ENCODE measurements at regions not wholly inside any gene's neighbourhood (a gene's known extent, or its start where the extent isn't known, plus 50 kb on each side); places are given as distances from the start of the nearest gene placed in this dataset.

DNA sequence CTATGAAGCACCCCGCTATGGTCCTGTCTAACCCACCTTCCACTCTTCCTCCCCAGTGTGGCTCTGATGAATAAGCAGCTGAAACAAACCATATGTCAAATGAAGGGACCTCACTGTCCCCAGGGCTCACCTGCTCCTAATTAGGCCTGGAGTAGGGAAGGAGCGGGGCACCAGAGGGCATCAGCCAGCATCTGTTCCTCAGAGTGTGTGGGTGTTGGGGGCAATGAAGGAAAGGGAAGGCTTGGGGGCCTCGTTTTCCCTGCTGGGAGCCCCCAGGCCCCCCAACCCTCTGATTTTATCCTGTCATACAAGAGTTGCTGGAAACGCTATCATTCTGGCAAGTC lies 274.7 kb downstream of the HAUS1 start:
- Histone ChIP-seq H3K9me3 (ENCODE audit: insufficient read depth, low read depth) (no peaks in the 10 kb centered on the region), H3K9me2 (ENCODE audit: insufficient read depth) (no peaks in the 10 kb centered on the region), H2AFZ (no peak overlapping the region), H3K27me3 (ENCODE audit: insufficient read depth, low read depth) (no peaks in the 10 kb centered on the region), H3F3A (ENCODE audit: insufficient read depth, low read depth) (no peaks in the 10 kb centered on the region), H4K20me1 (ENCODE audit: insufficient read depth) (peaks cover 74% of the 10 kb centered on the region), H3K4me3 (no peak overlapping the region), H3K4me1 (replicated peaks; ENCODE audit: insufficient read depth) (peaks cover 13% of the 10 kb centered on the region; the same call in 1 of the 2 replicates), H3K79me2 (ENCODE audit: low read depth) (0 out of 2 replicates have a peak, but pooled peaks cover 4% of the 10 kb centered on the region), H3K36me3 (ENCODE audit: low read depth) (no peaks in the 10 kb centered on the region), H3K27ac (no peak overlapping the region), H3K4me2 (no peak overlapping the region)
- no TSS peak for BruUV-seq (replicated peaks)
- TF ChIP-seq CTCF (conservative IDR thresholded peaks at IDR 0.05) (no peak), EZH2 (IDR thresholded peaks at IDR 0.05; ENCODE audit: low read depth) (no peak)
- intact Hi-C loops (cut with micrococcal nuclease; ENCODE audit: unreplicated experiment) = loop anchor here (10.0 kb wide), 1 partner anchor 94 kb away; no protein-coding TSS in a partner anchor
- POLR2A ChIA-PET (ENCODE audit: unreplicated experiment) = no interaction called here
- CTCF ChIA-PET = no interaction called here
- no peak for DNase-seq

DNA sequence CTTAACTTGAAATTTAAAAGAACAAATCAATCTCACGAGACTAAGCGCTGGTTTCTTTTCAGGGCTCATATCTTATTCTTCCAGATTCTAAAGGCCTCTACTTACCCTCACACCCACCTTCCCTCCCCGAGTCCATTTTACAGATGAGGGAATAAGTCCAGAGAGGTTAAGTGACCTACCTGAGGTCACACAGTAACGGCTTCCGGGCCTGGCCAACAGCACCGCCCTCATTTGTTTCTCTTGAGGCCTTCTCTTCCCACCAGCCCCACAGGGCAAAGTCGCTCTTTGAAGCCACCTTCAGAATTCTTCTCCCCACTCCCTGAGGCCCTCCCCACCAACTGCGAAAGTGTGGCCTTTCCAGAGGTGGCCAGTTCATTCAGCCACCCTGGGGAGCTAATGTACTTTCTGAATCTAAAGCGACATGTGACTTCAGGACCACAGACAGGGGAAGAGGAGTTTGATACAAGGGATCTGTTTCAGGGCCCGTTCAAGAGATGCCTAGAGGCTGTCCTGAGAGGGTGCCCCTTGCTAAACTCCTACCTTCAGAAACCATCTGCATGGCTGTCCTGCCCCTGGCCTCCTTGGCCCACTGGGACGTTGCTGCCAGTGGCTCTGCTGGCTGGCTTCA lies 275.3 kb downstream of the HAUS1 start:
- Histone ChIP-seq H3F3A (ENCODE audit: insufficient read depth, low read depth) (no peaks in the 10 kb centered on the region), H3K27me3 (ENCODE audit: insufficient read depth, low read depth) (no peaks in the 10 kb centered on the region), H3K4me3 (no peak overlapping the region), H2AFZ (no peak overlapping the region), H3K36me3 (ENCODE audit: low read depth) (no peaks in the 10 kb centered on the region), H3K9me2 (ENCODE audit: insufficient read depth) (no peaks in the 10 kb centered on the region), H3K27ac (no peak overlapping the region), H3K79me2 (ENCODE audit: low read depth) (0 out of 2 replicates have a peak, but pooled peaks cover 4% of the 10 kb centered on the region), H4K20me1 (ENCODE audit: insufficient read depth) (peaks cover 73% of the 10 kb centered on the region), H3K4me2 (no peak overlapping the region), H3K9me3 (ENCODE audit: insufficient read depth, low read depth) (no peaks in the 10 kb centered on the region), H3K4me1 (replicated peaks; ENCODE audit: insufficient read depth) (peaks cover 8% of the 10 kb centered on the region; the same call in 1 of the 2 replicates)
- intact Hi-C loops (cut with micrococcal nuclease; ENCODE audit: unreplicated experiment) = loop anchor here (10.0 kb wide), 1 partner anchor 95 kb away; no protein-coding TSS in a partner anchor
- BruUV-seq (replicated peaks) = no TSS peak
- ChIA-PET POLR2A (ENCODE audit: unreplicated experiment) (no interaction called here), CTCF (no interaction called here)
- TF ChIP-seq CTCF (conservative IDR thresholded peaks at IDR 0.05) (no peak), EZH2 (IDR thresholded peaks at IDR 0.05; ENCODE audit: low read depth) (no peak)
- no peak for DNase-seq

- Histone ChIP-seq H3K36me3 (ENCODE audit: low read depth) (no peaks in the 10 kb centered on the region), H4K20me1 (ENCODE audit: insufficient read depth) (peaks cover 48% of the 10 kb centered on the region), H2AFZ (no peak overlapping the region), H3K27me3 (ENCODE audit: insufficient read depth, low read depth) (no peaks in the 10 kb centered on the region), H3K4me3 (no peak overlapping the region), H3K9me3 (ENCODE audit: insufficient read depth, low read depth) (no peaks in the 10 kb centered on the region), H3F3A (ENCODE audit: insufficient read depth, low read depth) (no peaks in the 10 kb centered on the region), H3K27ac (no peak overlapping the region), H3K4me1 (replicated peaks; ENCODE audit: insufficient read depth) (no peaks in the 10 kb centered on the region), H3K4me2 (no peak overlapping the region), H3K79me2 (ENCODE audit: low read depth) (no peaks in the 10 kb centered on the region), H3K9me2 (ENCODE audit: insufficient read depth) (no peaks in the 10 kb centered on the region)
- CTCF ChIA-PET = no interaction called here
- intact Hi-C loops (cut with micrococcal nuclease; ENCODE audit: unreplicated experiment) = no loop called here
- POLR2A ChIA-PET (ENCODE audit: unreplicated experiment) = no interaction called here
- no peak for TF ChIP-seq CTCF (conservative IDR thresholded peaks at IDR 0.05)
- TF ChIP-seq EZH2 (IDR thresholded peaks at IDR 0.05; ENCODE audit: low read depth) = no peak
- no TSS peak for BruUV-seq (replicated peaks)
- no peak for DNase-seq
Observed at GRCh38 chr18:46385124-46385523, 271.9 kb downstream of the LOXHD1 start.
